SK-N-SH treated with all-trans-retinoic acid at 6 μM for 48 hours (cell line): ENCODE measurements at regions not wholly inside any gene's neighbourhood (a gene's known extent, or its start where the extent isn't known, plus 50 kb on each side); places are given as distances from the start of the nearest gene placed in this dataset.

Source experiments
- ARNTL ChIP-seq: fragments of 450-650 bp; formaldehyde crosslinking; IDR thresholded peaks from 2 replicates; pipeline ENCODE4 v1.5.0; 2020; ENCODE audit warnings: low read depth, mild to moderate bottlenecking, moderate library complexity, borderline replicate concordance
- CREB5 ChIP-seq: fragments of 250-450 bp; sonication (Bioruptor Pico); IDR thresholded peaks from 2 replicates; pipeline ENCODE4 v1.5.1; 2020; ENCODE audit warnings: low read depth, mild to moderate bottlenecking, moderate library complexity
- PATZ1 ChIP-seq: fragments of 250-450 bp; sonication (Bioruptor Pico); IDR thresholded peaks from 2 replicates; pipeline ENCODE4 v1.8.0; 2020; ENCODE audit warnings: mild to moderate bottlenecking, moderate library complexity, borderline replicate concordance
- POU6F1 ChIP-seq: fragments of 250-450 bp; sonication (Bioruptor Pico); IDR thresholded peaks from 2 replicates; pipeline ENCODE4 v1.8.0; 2021; ENCODE audit warnings: low read depth, mild to moderate bottlenecking, moderate library complexity, borderline replicate concordance
- RARB ChIP-seq: fragments of 250-450 bp; sonication (Bioruptor Pico); IDR thresholded peaks from 2 replicates; pipeline ENCODE4 v1.8.0; 2021; ENCODE audit warnings: mild to moderate bottlenecking, moderate library complexity
- TCF4 ChIP-seq: fragments of 250-450 bp; sonication (Bioruptor Pico); IDR thresholded peaks from 2 replicates; pipeline ENCODE4 v1.8.0; 2021; ENCODE audit warnings: mild to moderate bottlenecking, moderate library complexity, borderline replicate concordance
- ZFP3 ChIP-seq: fragments of 250-450 bp; sonication (Bioruptor Pico); IDR thresholded peaks from 2 replicates; pipeline ENCODE4 v1.5.0; 2020; ENCODE audit warnings: mild to moderate bottlenecking, moderate library complexity

GRCh38 chr12:126087692-126088091, 1022.5 kb downstream of the AACS start:
- TF ChIP-seq PATZ1 (CRISPR knock-in tag): no peak
- TF ChIP-seq RARB: no peak
- no peak for TF ChIP-seq CREB5 (CRISPR knock-in tag)
- TF ChIP-seq ZFP3 (CRISPR knock-in tag): no peak
- no peak for TF ChIP-seq ARNTL
- TF ChIP-seq TCF4: no peak
- TF ChIP-seq POU6F1 (CRISPR knock-in tag): no peak
